NB4 (cell line): ENCODE measurements at regions not wholly inside any gene's neighbourhood (a gene's known extent, or its start where the extent isn't known, plus 50 kb on each side); places are given as distances from the start of the nearest gene placed in this dataset.

Source experiments
- CTCF ChIP-seq: IDR thresholded peaks from one replicate; pipeline ENCODE4 v1.5.1; 2012; ENCODE audit warnings: low read depth, low read length
- MAX ChIP-seq: IDR thresholded peaks from 2 replicates; pipeline ENCODE4 v1.6.1; 2011; ENCODE audit warnings: low read depth, low read length
- POLR2A ChIP-seq: IDR thresholded peaks from 2 replicates; pipeline ENCODE4 v1.6.1; 2011; ENCODE audit warnings: mild to moderate bottlenecking; ENCODE audit not compliant: insufficient read length; ENCODE audit errors: extremely low read depth

- TF ChIP-seq CTCF (no peak), POLR2A (no peak), MAX (no peak)
Observed at GRCh38 chr6:104541411-104541810, 318.3 kb downstream of the HACE1 start.
